ENCODE measurements at regions not wholly inside any gene's neighbourhood (a gene's known extent, or its start where the extent isn't known, plus 50 kb on each side); places are given as distances from the start of the nearest gene placed in this dataset.

- no peak for TF ChIP-seq CTCF (IDR thresholded peaks at IDR 0.05; ENCODE audit: control insufficient read depth, insufficient read depth, low read depth, low read length, missing control alignments)
- DNase-seq (ENCODE audit: low read depth), result no peak
These were observed 452.0 kb upstream of the FZD8 start for GRCh38 chr10:36094096-36094495.

GRCh38 chr10:36092116-36092515 is 450.0 kb upstream of the FZD8 start:
- DNase-seq (ENCODE audit: low read depth), result no peak

More at GRCh38 chr10:36094096-36094495, 452.0 kb upstream of the FZD8 start:
- no peak overlapping the region for H3K4me3 ChIP-seq (ENCODE audit: control insufficient read depth, low read depth, low read length)

GRCh38 chr10:36091007-36091406 is 448.9 kb upstream of the FZD8 start:
- no peak overlapping the region for H3K4me3 ChIP-seq (ENCODE audit: control insufficient read depth, low read depth, low read length)
- no peak for TF ChIP-seq CTCF (IDR thresholded peaks at IDR 0.05; ENCODE audit: control insufficient read depth, insufficient read depth, low read depth, low read length, missing control alignments)
- no peak for DNase-seq (ENCODE audit: low read depth)

More at GRCh38 chr10:36092116-36092515, 450.0 kb upstream of the FZD8 start:
- TF ChIP-seq CTCF (IDR thresholded peaks at IDR 0.05; ENCODE audit: control insufficient read depth, insufficient read depth, low read depth, low read length, missing control alignments), result no peak
- no peak overlapping the region for H3K4me3 ChIP-seq (ENCODE audit: control insufficient read depth, low read depth, low read length)

GRCh38 chr10:36089790-36090440 is 447.8 kb upstream of the FZD8 start:
- TF ChIP-seq CTCF (IDR thresholded peaks at IDR 0.05; ENCODE audit: control insufficient read depth, insufficient read depth, low read depth, low read length, missing control alignments), result no peak
- H3K4me3 ChIP-seq (ENCODE audit: control insufficient read depth, low read depth, low read length), result no peak overlapping the region
- DNase-seq (ENCODE audit: low read depth), result no peak

- DNase-seq (ENCODE audit: low read depth), result no peak
- TF ChIP-seq CTCF (IDR thresholded peaks at IDR 0.05; ENCODE audit: control insufficient read depth, insufficient read depth, low read depth, low read length, missing control alignments), result no peak
- H3K4me3 ChIP-seq (ENCODE audit: control insufficient read depth, low read depth, low read length), result no peak overlapping the region
These were observed 445.2 kb upstream of the FZD8 start for GRCh38 chr10:36087006-36088005.

GRCh38 chr10:36075196-36075595 is 433.1 kb upstream of the FZD8 start:
- no peak for DNase-seq (ENCODE audit: low read depth)
- no peak for TF ChIP-seq CTCF (IDR thresholded peaks at IDR 0.05; ENCODE audit: control insufficient read depth, insufficient read depth, low read depth, low read length, missing control alignments)
- no peak overlapping the region for H3K4me3 ChIP-seq (ENCODE audit: control insufficient read depth, low read depth, low read length)
